ENCODE measurements at regions not wholly inside any gene's neighbourhood (a gene's known extent, or its start where the extent isn't known, plus 50 kb on each side); places are given as distances from the start of the nearest gene placed in this dataset.

- DNase-seq (ENCODE audit: low spot score), result no peak
Observed at GRCh38 chr20:3354247-3354646, 53.2 kb downstream of the DNAAF9 start.

- no peak for DNase-seq (ENCODE audit: low spot score)
Observed at GRCh38 chr20:3353646-3354045, 53.8 kb downstream of the DNAAF9 start.

DNA sequence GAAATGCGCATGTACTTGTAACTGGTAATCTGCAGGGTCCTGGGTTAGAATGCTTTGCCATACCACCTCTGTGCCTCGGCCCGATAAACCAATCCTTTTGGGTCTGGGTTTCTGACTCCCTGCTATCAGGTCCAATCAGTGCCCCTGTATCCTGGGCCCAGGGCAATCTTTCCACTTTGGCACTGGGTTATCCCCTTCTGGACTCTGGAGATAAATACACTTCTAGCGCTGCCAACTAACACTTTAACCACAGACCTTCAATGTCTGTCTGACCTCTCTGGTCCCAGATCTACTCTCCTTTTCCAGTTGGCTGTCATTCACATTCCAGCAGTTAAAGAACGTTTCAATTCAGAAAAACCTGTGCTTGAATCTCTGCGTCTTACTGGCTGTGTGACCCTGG, 55.3 kb downstream of the DNAAF9 start:
- no peak for DNase-seq (ENCODE audit: low spot score)

DNA sequence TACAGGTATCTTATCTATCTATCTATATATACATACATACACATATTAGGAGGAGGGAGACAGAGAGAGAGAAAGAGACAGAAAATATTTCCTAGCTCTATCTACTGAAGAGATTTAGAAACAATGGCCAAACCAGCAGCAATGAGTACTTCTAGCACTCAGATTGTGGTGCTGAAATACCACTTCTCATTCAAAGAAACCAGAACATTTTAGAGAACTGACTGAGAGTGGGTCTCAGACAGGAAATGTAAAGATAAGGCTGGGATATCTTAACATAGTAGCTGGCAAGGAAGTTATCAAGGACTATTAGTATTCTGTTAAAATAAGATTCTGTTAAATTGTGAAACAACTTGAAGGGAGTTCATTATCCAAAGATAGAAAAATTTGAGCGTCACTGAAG, 57.0 kb downstream of the DNAAF9 start:
- DNase-seq (ENCODE audit: low spot score), result no peak

DNA sequence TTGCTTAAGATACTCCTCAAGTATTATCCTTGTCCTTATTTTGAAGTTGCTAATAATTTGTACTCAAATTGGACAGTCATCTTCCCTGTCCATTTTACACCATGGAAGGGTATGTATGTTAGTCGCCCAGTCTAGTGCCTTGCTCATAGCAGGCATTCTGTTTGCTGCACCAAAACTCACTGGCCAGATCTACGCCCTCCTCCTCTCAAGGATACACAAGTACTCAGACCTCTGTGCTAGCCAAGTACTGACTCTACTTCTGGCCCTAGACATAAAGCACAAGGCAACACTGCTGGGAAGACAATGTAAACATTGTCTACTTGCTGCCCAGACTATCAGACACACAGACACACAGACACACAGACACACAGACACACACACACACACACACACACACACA, 57.7 kb downstream of the DNAAF9 start:
- DNase-seq (ENCODE audit: low spot score), result no peak

DNA sequence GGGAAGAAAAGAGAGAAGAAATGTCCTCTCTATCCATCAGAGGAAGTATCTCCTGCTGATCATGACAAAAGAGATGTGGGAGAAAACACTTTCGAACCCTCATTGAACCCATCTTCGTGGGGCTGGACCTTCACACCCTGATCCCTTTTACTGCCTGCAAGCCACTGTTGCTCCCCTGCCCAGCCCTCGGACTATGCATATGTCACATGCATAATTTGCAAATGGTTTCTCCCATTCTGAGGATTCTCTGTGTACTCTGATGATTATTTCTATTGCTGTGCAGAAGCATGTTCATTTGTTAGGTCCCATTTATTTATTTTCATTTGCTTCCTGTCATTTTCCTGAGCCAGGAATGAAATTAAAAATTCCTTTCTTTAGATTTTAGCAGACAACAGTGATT, 64.7 kb downstream of the DNAAF9 start:
- no peak for DNase-seq (ENCODE audit: low spot score)

DNA sequence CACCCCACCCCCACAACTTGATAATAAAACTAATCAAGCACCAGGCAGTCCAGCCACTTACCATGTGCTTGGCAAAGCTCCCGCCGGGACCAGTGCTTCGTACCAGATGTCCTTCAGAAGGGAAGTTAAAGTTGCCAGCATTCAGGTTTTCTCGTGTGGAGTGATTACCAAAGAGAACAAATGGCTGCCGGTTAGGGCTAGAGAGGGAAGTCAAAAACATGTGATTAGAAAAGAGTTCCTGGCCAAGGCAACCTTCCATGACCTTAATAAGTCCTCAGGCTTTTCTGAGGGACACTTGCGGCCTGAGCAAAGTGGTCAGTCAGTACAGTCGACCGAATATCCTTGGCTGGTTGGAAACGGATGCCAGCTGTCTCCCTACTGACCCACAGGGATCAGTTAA, 67.0 kb downstream of the DNAAF9 start:
- peak; percentile 27 for DNase-seq (ENCODE audit: low spot score)

DNA sequence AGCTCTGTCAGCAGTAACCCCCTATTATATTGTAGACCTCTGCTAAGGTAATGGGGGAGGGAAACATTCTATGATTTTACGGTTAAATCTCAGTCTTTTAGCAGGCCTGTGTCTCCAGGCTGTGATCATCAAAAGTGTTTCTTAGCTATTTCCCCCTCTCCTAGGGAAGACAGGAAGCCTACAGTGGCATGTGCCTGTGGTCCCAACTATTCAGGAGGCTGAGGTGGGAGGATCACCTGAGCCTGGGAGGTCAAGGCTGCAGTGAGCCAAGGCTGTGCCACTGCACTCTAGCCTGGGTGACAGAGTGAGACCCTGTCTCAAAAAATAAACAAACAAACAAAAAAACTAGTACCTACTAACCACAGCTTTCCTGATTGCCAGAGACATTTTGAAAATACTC, 67.9 kb downstream of the DNAAF9 start:
- DNase-seq (ENCODE audit: low spot score), result no peak

GRCh38 chr20:3339076-3339475, 68.4 kb downstream of the DNAAF9 start:
- DNase-seq (ENCODE audit: low spot score), result no peak

GRCh38 chr20:3334156-3334943, 73.1 kb downstream of the DNAAF9 start:
- no peak for DNase-seq (ENCODE audit: low spot score)

- DNase-seq (ENCODE audit: low spot score), result peak; percentile 76
Observed at GRCh38 chr20:3330046-3330741, 77.3 kb downstream of the DNAAF9 start.

GRCh38 chr20:3328501-3328900, 79.0 kb downstream of the DNAAF9 start:
- DNase-seq (ENCODE audit: low spot score), result no peak

DNA sequence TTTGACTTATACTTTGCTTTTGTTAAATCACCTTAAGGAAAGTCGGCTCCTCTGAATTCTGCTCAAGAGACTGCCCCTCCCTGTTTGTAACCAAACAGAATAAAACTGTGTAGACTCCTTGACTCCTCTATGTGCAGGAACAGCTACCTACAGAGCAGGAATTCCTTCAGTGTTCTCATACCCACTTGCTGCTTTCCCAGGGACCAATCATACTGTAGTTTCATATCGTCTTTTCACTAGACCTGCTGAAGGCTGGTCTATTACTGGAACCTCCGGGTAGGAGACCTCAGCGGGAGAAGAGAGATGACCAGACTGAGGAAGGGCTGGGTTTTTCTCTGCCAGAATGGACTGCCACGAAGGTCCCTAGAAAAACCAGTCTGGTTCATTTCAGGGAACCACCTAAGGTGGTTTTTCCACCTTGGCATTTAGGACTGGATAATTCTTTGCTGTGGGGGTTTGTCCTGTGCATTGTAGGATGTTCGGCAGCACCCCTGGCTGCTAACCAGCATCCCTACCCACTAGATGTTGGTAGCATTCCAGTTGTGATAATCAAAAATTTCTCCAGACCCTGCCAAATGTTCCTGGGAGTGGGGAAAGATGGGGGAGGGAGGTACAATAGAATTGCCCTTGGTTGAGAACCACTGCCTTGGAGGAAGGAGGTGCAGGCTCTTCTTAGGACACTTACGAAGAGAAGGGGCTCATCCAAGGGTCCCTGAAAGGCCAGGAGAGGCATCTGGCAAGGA, 80.5 kb downstream of the DNAAF9 start:
- DNase-seq (ENCODE audit: low spot score), result no peak

DNA sequence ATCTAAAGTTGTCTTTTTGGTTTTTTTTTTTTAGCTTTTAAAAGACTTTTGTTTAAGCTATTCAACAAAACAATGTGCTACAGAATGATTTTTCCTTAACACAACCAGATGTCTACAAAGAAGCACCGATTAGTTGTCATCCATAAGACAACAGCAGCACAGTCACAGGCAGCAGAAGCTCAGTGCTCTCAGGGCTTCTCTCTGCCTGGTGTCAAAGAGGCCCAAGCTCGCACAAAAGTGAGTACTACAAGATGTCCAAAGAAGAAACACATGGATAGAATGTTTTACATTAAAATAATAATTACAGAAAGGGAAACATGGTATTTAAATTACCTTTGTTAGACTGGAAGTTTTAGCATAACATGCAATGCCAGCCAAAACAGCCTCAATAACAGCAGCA, 81.6 kb downstream of the DNAAF9 start:
- DNase-seq (ENCODE audit: low spot score), result no peak

- no peak for DNase-seq (ENCODE audit: low spot score)
Observed at GRCh38 chr20:3323398-3323797, 84.1 kb downstream of the DNAAF9 start.

- no peak for DNase-seq (ENCODE audit: low spot score)
Observed at GRCh38 chr20:3318226-3318884, 79.4 kb upstream of the SLC4A11 start.

GRCh38 chr20:3316136-3316535, 77.1 kb upstream of the SLC4A11 start:
- DNase-seq (ENCODE audit: low spot score), result no peak

- no peak for DNase-seq (ENCODE audit: low spot score)
Observed at GRCh38 chr20:3315136-3315535, 76.1 kb upstream of the SLC4A11 start.

DNA sequence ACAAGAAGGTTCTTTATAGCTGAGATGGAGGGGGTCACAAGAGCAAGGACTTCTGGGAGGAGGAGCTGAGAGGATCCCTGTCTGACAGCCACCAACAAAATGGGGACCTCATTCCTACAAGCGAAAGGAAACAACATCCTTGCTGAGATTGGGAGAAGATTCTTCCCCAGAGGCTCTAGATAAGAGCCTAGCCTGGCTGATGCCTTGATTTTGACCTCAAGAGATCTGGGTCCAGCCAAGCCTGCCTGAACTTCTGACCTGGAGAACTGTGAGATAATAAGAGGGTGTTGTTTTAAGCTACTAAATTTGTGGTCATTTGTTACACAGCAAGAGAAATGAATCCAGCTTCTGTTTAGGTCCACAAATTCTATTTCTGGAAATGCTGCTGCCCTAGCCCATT, 75.4 kb upstream of the SLC4A11 start:
- no peak for DNase-seq (ENCODE audit: low spot score)

DNA sequence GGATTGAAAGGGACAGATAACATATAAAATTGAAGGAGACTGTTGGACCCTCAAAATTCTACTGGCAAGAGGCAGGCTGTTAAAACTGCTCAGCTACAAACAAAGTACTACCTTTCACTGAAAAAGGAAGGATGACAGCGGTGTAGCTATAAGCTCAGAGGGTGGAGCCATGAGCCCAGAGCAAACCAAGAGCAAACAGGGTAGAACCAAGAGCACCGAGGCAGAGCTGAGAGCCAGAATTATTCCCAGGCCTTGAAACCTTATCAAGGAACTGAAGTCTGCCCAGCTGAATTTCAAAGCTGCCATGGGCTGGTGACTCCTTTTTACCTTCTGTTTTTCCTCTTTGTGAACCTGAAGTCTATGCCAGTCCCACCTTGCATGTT, 74.7 kb upstream of the SLC4A11 start:
- no peak for DNase-seq (ENCODE audit: low spot score)

DNA sequence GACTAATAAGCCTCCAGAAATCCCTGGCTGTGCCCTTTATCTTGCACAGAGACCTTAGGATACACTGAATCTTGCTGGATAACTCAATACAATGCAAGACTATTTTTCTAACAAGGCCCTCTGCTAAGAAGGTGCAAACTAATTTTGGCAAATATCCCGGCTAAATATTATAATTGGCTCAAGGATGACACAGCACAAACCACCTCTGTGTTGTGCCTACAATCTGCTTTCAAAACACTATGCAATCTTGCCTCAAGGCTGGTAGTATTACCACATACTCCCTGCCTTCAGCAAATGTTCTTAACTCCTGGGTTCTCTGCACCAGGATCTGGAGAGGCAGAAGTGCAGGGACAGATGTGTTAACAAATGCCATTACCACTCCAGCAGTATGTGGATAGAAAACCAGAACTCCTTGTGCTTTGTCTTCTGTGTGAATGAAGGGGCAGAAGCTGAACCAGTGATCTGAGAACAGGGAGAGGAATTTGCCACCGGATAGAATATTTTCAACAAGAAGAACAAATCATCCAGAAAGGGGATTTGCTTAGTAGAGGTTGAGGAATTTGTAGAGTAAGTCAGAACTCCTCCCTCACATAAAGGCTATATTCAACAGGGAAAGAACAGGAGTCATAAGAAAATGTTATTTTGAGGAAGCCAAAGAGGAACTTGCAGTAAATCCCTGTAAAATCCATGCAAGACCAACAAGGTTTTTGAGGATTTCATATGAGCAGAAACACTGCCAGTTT, 74.1 kb upstream of the SLC4A11 start:
- DNase-seq (ENCODE audit: low spot score), result peak; percentile 55

DNA sequence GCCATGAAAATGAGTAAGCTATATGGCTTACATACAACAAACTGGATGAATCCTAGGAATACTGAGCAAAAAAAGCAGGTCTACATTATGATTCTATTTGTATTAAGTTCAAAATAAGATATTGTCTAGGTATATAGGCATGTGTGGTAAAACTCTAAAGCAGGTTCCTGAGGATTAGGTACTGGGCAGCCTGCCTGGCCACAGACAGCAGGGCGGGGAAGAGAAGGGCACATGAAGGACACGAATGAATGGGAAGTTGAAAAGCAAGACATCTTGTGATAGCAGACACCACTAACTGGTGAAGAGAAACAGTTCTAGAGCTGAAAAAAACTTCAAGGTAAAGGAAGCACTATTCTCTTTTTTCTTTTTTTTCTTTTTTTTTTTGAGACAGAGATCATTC, 72.6 kb upstream of the SLC4A11 start:
- DNase-seq (ENCODE audit: low spot score), result no peak
